ENCODE measurements at regions not wholly inside any gene's neighbourhood (a gene's known extent, or its start where the extent isn't known, plus 50 kb on each side); places are given as distances from the start of the nearest gene placed in this dataset.

GRCh38 chr1:240693844-240694243 lies 81.9 kb upstream of the GREM2 start:
- DNase-seq, result no peak
- 53 to 63% (median 58%) methylated on average over 3 of the region's 3 CpGs for WGBS, 5 donors
- Histone ChIP-seq H3K27me3 (replicated peaks in 1 of 7) (peaks cover 0 to 17% (median 0%) of the 10 kb centered on the region in 7 donors), H3K36me3 (no peaks in the 10 kb centered on the region), H3K4me3 (no peak overlapping the region), H3K4me1 (no peaks in the 10 kb centered on the region), H3K27ac (no peak overlapping the region), H3K9me3 (no peaks in the 10 kb centered on the region)
- intact Hi-C loops (cut with DNase I; ENCODE audit: low total_unique reads), result no loop called here
- TF ChIP-seq, protein P1, sequence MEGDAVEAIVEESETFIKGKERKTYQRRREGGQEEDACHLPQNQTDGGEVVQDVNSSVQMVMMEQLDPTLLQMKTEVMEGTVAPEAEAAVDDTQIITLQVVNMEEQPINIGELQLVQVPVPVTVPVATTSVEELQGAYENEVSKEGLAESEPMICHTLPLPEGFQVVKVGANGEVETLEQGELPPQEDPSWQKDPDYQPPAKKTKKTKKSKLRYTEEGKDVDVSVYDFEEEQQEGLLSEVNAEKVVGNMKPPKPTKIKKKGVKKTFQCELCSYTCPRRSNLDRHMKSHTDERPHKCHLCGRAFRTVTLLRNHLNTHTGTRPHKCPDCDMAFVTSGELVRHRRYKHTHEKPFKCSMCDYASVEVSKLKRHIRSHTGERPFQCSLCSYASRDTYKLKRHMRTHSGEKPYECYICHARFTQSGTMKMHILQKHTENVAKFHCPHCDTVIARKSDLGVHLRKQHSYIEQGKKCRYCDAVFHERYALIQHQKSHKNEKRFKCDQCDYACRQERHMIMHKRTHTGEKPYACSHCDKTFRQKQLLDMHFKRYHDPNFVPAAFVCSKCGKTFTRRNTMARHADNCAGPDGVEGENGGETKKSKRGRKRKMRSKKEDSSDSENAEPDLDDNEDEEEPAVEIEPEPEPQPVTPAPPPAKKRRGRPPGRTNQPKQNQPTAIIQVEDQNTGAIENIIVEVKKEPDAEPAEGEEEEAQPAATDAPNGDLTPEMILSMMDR (IDR thresholded peaks at IDR 0.05 in 8 of 11, conservative IDR thresholded peaks at IDR 0.05 in 3 of 11), result no peak
- TF ChIP-seq POLR2AphosphoS5 (IDR thresholded peaks at IDR 0.05), result no peak
- no peak for TF ChIP-seq POLR2A (IDR thresholded peaks at IDR 0.05)

DNA sequence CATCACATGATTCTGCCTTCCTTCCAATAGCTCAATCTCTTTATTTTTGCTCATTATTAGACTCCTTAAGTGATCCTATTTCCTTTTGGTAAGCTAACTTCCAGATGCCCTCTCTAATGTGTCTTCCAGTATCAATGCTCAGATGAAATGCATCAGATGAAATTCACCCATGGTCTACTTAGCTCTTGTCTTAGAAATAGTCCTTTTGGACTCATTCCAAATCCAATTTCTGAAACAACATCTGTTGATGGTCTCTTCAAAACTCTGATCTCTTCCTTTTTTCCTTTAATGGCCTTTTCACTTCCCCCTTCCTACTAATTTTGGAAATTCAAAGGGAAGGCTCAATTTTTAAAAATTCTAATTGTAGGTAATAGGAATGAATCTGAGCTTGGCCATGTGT lies 81.1 kb upstream of the GREM2 start:
- H3K36me3 ChIP-seq, result no peaks in the 10 kb centered on the region
- H3K4me1 ChIP-seq, result no peaks in the 10 kb centered on the region
- intact Hi-C loops (cut with DNase I; ENCODE audit: low total_unique reads), result no loop called here
- H3K4me3 ChIP-seq, result no peak overlapping the region
- peaks cover 0 to 17% (median 0%) of the 10 kb centered on the region in 7 donors for H3K27me3 ChIP-seq (replicated peaks in 1 of 7)
- no peak overlapping the region for H3K27ac ChIP-seq
- TF ChIP-seq, protein P1 (IDR thresholded peaks at IDR 0.05 in 8 of 11, conservative IDR thresholded peaks at IDR 0.05 in 3 of 11), result no peak
- TF ChIP-seq POLR2AphosphoS5 (IDR thresholded peaks at IDR 0.05) (no peak), POLR2A (IDR thresholded peaks at IDR 0.05) (no peak)
- DNase-seq, result no peak
- H3K9me3 ChIP-seq, result no peaks in the 10 kb centered on the region

GRCh38 chr1:240691909-240692705 lies 80.2 kb upstream of the GREM2 start:
- no peak for DNase-seq
- Histone ChIP-seq H3K27me3 (replicated peaks in 1 of 7) (peaks cover 0 to 17% (median 0%) of the 10 kb centered on the region in 7 donors), H3K36me3 (no peaks in the 10 kb centered on the region), H3K4me1 (peaks cover 0 to 4% (median 0%) of the 10 kb centered on the region in 6 donors), H3K4me3 (no peak overlapping the region), H3K27ac (no peak overlapping the region), H3K9me3 (no peaks in the 10 kb centered on the region)
- no peak for TF ChIP-seq POLR2AphosphoS5 (IDR thresholded peaks at IDR 0.05)
- TF ChIP-seq, protein P1 (IDR thresholded peaks at IDR 0.05 in 8 of 11, conservative IDR thresholded peaks at IDR 0.05 in 3 of 11), result peak in 6 of 11 experiments; percentile 10 to 43 (median 32)
- 62 to 67% (median 66%) methylated on average over 12 of the region's 12 CpGs for WGBS, 5 donors
- intact Hi-C loops (cut with DNase I; ENCODE audit: low total_unique reads), result no loop called here

- Histone ChIP-seq H3K4me1 (peaks cover 0 to 4% (median 0%) of the 10 kb centered on the region in 6 donors), H3K36me3 (no peaks in the 10 kb centered on the region), H3K4me3 (no peak overlapping the region), H3K27me3 (replicated peaks in 1 of 7) (peaks cover 0 to 17% (median 0%) of the 10 kb centered on the region in 7 donors), H3K27ac (no peak overlapping the region), H3K9me3 (no peaks in the 10 kb centered on the region)
- 51 to 80% (median 68%) methylated on average over 5 of the region's 5 CpGs for WGBS, 5 donors
- no peak for DNase-seq
- intact Hi-C loops (cut with DNase I; ENCODE audit: low total_unique reads), result no loop called here
- TF ChIP-seq POLR2A (IDR thresholded peaks at IDR 0.05) (no peak), POLR2AphosphoS5 (IDR thresholded peaks at IDR 0.05) (no peak)
- TF ChIP-seq, protein P1 (IDR thresholded peaks at IDR 0.05 in 8 of 11, conservative IDR thresholded peaks at IDR 0.05 in 3 of 11), result no peak
These were observed 79.5 kb upstream of the GREM2 start for GRCh38 chr1:240691501-240691900.
